ENCODE measurements at regions not wholly inside any gene's neighbourhood (a gene's known extent, or its start where the extent isn't known, plus 50 kb on each side); places are given as distances from the start of the nearest gene placed in this dataset.

DNA sequence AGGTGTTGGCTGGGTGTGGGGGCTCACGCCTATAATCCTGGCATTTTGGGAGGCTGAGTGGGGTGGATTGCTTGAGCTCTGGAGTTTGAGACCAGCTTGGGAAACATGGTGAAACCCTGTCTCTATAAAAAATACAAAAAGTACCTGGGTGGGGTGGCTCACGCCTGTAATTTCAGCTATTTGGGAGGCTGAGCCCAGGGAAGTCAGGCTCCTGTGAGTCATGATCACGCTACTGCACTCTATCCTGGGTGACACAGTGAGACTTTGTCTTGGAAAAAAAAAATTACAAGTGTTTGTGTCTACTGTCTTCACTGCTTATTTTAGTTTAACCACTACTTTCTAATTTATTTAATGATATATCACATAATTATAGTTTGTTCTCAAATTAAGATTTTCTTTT lies 62.7 kb upstream of the DOCK10 start:
- no peaks in the 10 kb centered on the region for H3K4me1 ChIP-seq (ENCODE audit: insufficient read depth)
- H3K27me3 ChIP-seq: no peaks in the 10 kb centered on the region
- intact Hi-C loops (cut with DNase I): no loop called here
- no peak overlapping the region for H3K4me3 ChIP-seq
- WGBS, 3 donors: 94 to 98% (median 96%) methylated on average over 3 of the region's 3 CpGs
- H3K36me3 ChIP-seq: no peaks in the 10 kb centered on the region
- no peaks in the 10 kb centered on the region for H3K9me3 ChIP-seq
- no peak overlapping the region for H3K27ac ChIP-seq
- TF ChIP-seq EP300 (IDR thresholded peaks at IDR 0.05): no peak
- TF ChIP-seq POLR2A (IDR thresholded peaks at IDR 0.05): no peak
- no peak for TF ChIP-seq CTCF (IDR thresholded peaks at IDR 0.05)
- no peak for DNase-seq

GRCh38 chr2:225104321-225104720 lies 62.1 kb upstream of the DOCK10 start:
- H3K36me3 ChIP-seq: no peaks in the 10 kb centered on the region
- no peak for TF ChIP-seq POLR2A (IDR thresholded peaks at IDR 0.05)
- TF ChIP-seq CTCF (IDR thresholded peaks at IDR 0.05): no peak
- no peak for TF ChIP-seq EP300 (IDR thresholded peaks at IDR 0.05)
- no peak for DNase-seq
- no peaks in the 10 kb centered on the region for H3K4me1 ChIP-seq (ENCODE audit: insufficient read depth)
- 44 to 84% (median 83%) methylated on average over 1 of the region's 1 CpG for WGBS, 3 donors
- H3K9me3 ChIP-seq: no peaks in the 10 kb centered on the region
- no peak overlapping the region for H3K27ac ChIP-seq
- intact Hi-C loops (cut with DNase I): no loop called here
- H3K4me3 ChIP-seq: no peak overlapping the region
- no peaks in the 10 kb centered on the region for H3K27me3 ChIP-seq

DNA sequence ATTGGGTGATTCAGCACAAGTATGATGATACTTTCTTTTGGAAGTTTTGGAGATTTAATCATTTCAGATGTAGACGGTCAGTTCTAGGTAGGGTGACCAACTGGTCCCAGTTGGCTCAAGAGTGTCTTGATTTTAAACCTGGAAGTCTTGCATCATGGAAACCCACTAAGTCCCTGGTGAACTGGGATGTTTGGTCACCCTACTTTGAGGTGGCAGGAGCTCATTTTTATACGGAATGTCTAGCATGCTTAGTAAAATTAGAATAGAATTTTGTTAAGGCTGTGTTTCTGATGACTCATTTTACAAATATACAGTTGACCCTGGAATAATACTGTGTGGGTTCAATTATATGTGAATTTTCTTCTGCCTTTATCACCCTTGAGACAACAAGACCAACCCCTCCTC lies 61.5 kb upstream of the DOCK10 start:
- no peaks in the 10 kb centered on the region for H3K9me3 ChIP-seq
- no peaks in the 10 kb centered on the region for H3K36me3 ChIP-seq
- H3K4me1 ChIP-seq (ENCODE audit: insufficient read depth): no peaks in the 10 kb centered on the region
- WGBS, 3 donors: 39 to 65% (median 48%) methylated on average over 2 of the region's 2 CpGs
- no peak overlapping the region for H3K27ac ChIP-seq
- TF ChIP-seq POLR2A (IDR thresholded peaks at IDR 0.05) (no peak), CTCF (IDR thresholded peaks at IDR 0.05) (no peak), EP300 (IDR thresholded peaks at IDR 0.05) (no peak)
- DNase-seq: no peak
- no peak overlapping the region for H3K4me3 ChIP-seq
- no peaks in the 10 kb centered on the region for H3K27me3 ChIP-seq
- intact Hi-C loops (cut with DNase I): no loop called here

DNA sequence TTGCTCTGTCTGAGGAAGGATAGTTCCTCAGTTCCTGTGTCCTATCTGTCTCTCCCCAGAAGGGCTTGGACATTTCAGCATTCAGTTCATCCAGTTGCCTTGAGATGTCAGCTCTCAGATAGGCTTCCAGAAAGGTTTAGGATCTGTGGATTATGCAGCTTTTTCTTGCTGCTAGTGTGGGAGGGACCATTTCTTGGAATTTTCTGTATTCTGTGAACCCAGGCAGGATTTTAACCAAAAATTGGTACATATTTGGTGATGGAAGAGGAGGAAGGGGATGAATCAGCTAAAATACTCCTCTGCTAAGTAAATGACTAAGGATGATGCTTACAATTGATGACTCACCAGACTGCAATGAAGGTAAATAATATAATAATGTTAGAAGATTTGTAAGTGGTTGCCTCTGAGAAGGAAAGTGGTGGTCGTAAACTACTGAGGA lies 58.6 kb upstream of the DOCK10 start:
- WGBS, 3 donors: 44 to 61% (median 59%) methylated on average over 1 of the region's 1 CpG
- no peak overlapping the region for H3K27ac ChIP-seq
- TF ChIP-seq POLR2A (IDR thresholded peaks at IDR 0.05): no peak
- TF ChIP-seq EP300 (IDR thresholded peaks at IDR 0.05): no peak
- TF ChIP-seq CTCF (IDR thresholded peaks at IDR 0.05): no peak
- H3K4me3 ChIP-seq: no peak overlapping the region
- intact Hi-C loops (cut with DNase I): no loop called here
- no peaks in the 10 kb centered on the region for H3K4me1 ChIP-seq (ENCODE audit: insufficient read depth)
- DNase-seq: no peak
- no peaks in the 10 kb centered on the region for H3K36me3 ChIP-seq
- H3K9me3 ChIP-seq: no peaks in the 10 kb centered on the region
- H3K27me3 ChIP-seq: no peaks in the 10 kb centered on the region

GRCh38 chr2:225100269-225100668 lies 58.0 kb upstream of the DOCK10 start:
- Histone ChIP-seq H3K36me3 (no peaks in the 10 kb centered on the region), H3K27me3 (no peaks in the 10 kb centered on the region), H3K4me1 (ENCODE audit: insufficient read depth) (no peaks in the 10 kb centered on the region), H3K9me3 (no peaks in the 10 kb centered on the region), H3K27ac (no peak overlapping the region), H3K4me3 (no peak overlapping the region)
- no peak for TF ChIP-seq POLR2A (IDR thresholded peaks at IDR 0.05)
- intact Hi-C loops (cut with DNase I): no loop called here
- no peak for DNase-seq
- WGBS, 3 donors: 91 to 97% (median 92%) methylated on average over 1 of the region's 1 CpG

Data from ovary (tissue), 7 donors.